Liver (tissue), 8 donors: ENCODE measurements at regions not wholly inside any gene's neighbourhood (a gene's known extent, or its start where the extent isn't known, plus 50 kb on each side); places are given as distances from the start of the nearest gene placed in this dataset.

Experiments used
- DNase-seq: peaks from one replicate; pipeline ENCODE4 v3.0.0-alpha.2; 2017; ENCODE audit warnings: low spot score
- H3K27ac ChIP-seq, 2 donors: one replicate each; pipeline ENCODE4 v1.7.0; 2013; ENCODE audit warnings: inconsistent platforms in 2 of 2, low read length in 2 of 2, control low read depth in 1 of 2, low read depth in 1 of 2, mild to moderate bottlenecking in 1 of 2
- H3K27me3 ChIP-seq, 4 donors: one replicate each; pipeline versions ENCODE4 v1.6.1 to v1.7.0; 2013; ENCODE audit warnings: low read length in 3 of 4, inconsistent platforms in 1 of 4, mild to moderate bottlenecking in 1 of 4, moderate library complexity in 1 of 4; ENCODE audit not compliant: control insufficient read depth in 4 of 4, insufficient read depth in 4 of 4
- H3K36me3 ChIP-seq, 4 donors: one replicate each; pipeline versions ENCODE4 v1.6.1 to v1.7.0; 2013; ENCODE audit warnings: low read length in 3 of 4, mild to moderate bottlenecking in 3 of 4, low read depth in 1 of 4, moderate library complexity in 1 of 4; ENCODE audit not compliant: control insufficient read depth in 4 of 4, insufficient read depth in 3 of 4
- H3K4me1 ChIP-seq, 4 donors: one replicate each; pipeline versions ENCODE4 v1.6.1 to v1.7.0; 2013; ENCODE audit warnings: low read length in 3 of 4, mild to moderate bottlenecking in 3 of 4, moderate library complexity in 1 of 4; ENCODE audit not compliant: control insufficient read depth in 4 of 4, insufficient read depth in 4 of 4
- H3K4me3 ChIP-seq, 3 donors: one replicate each; pipeline versions ENCODE4 v1.6.1 to v1.7.0; 2013; ENCODE audit warnings: low read length in 3 of 3, control low read depth in 1 of 3, low read depth in 1 of 3, mild to moderate bottlenecking in 1 of 3
- H3K9ac ChIP-seq, 2 donors: one replicate each; pipeline ENCODE4 v1.7.0; 2013; ENCODE audit warnings: low read length in 2 of 2, mild to moderate bottlenecking in 2 of 2, moderate library complexity in 2 of 2, control low read depth in 1 of 2, low read depth in 1 of 2
- H3K9me3 ChIP-seq, 4 donors: one replicate each; pipeline versions ENCODE4 v1.6.1 to v1.7.0; 2013; ENCODE audit warnings: low read length in 3 of 4; ENCODE audit not compliant: control insufficient read depth in 4 of 4
- EGR1 ChIP-seq, 2 donors: IDR thresholded peaks; 2 replicates each; pipeline ENCODE4 v1.6.1; 2016 to 2018; ENCODE audit warnings: antibody characterized with exemption in 2 of 2, low read depth in 2 of 2
- FOXA1 ChIP-seq: IDR thresholded peaks from 2 replicates; pipeline ENCODE4 v1.6.1; 2016; ENCODE audit warnings: antibody characterized with exemption
- FOXA2 ChIP-seq: IDR thresholded peaks from 2 replicates; pipeline ENCODE4 v1.6.1; 2016; ENCODE audit warnings: antibody characterized with exemption
- HNF4A ChIP-seq, 2 donors: conservative IDR thresholded peaks; 2 replicates each; pipeline ENCODE4 v1.6.1; 2016; ENCODE audit warnings: antibody characterized with exemption in 2 of 2, mild to moderate bottlenecking in 2 of 2
- HNF4G ChIP-seq: IDR thresholded peaks from 2 replicates; pipeline ENCODE4 v1.6.1; 2016; ENCODE audit warnings: antibody characterized with exemption
- JUND ChIP-seq, 2 donors: IDR thresholded peaks; 2 replicates each; pipeline ENCODE4 v1.6.1; 2016; ENCODE audit warnings: antibody characterized with exemption in 2 of 2
- NR2F2 ChIP-seq: IDR thresholded peaks from 2 replicates; pipeline ENCODE4 v1.6.1; 2016; ENCODE audit warnings: antibody characterized with exemption
- RAD21 ChIP-seq, 2 donors: IDR thresholded peaks; 2 replicates each; pipeline ENCODE4 v1.6.1; 2016; ENCODE audit warnings: antibody characterized with exemption in 2 of 2, mild to moderate bottlenecking in 2 of 2
- RXRA ChIP-seq, 2 donors: IDR thresholded peaks; 2 replicates each; pipeline ENCODE4 v1.6.1; 2017 to 2018; ENCODE audit warnings: antibody characterized with exemption in 2 of 2, mild to moderate bottlenecking in 1 of 2
- SP1 ChIP-seq: IDR thresholded peaks from 2 replicates; pipeline ENCODE4 v1.6.1; 2018; ENCODE audit warnings: antibody characterized with exemption, mild to moderate bottlenecking
- TAF1 ChIP-seq: conservative IDR thresholded peaks from 2 replicates; pipeline ENCODE4 v1.6.1; 2016; ENCODE audit warnings: antibody characterized with exemption, mild to moderate bottlenecking
- YY1 ChIP-seq: IDR thresholded peaks from 2 replicates; pipeline ENCODE4 v1.6.1; 2016; ENCODE audit warnings: antibody characterized with exemption, mild to moderate bottlenecking
- WGBS: extraction: QIAGEN DNeasy Blood & Tissue Kit; methylation state at CpG from one replicate; pipeline ENCODE4 v1.1.7; 2013; 5-methylcytosine and 5-hydroxymethylcytosine counted together
- TF ChIP-seq, protein P1 (sequence below): IDR thresholded peaks from 2 replicates; pipeline ENCODE4 v1.6.1; 2016; ENCODE audit warnings: antibody characterized with exemption
- TF ChIP-seq, protein P2 (sequence below): fragments of 150-350 bp; IDR thresholded peaks from 2 replicates; pipeline ENCODE4 v1.5.1; 2017; ENCODE audit warnings: improper control_type of control experiment, low read depth, low read length; ENCODE audit not compliant: missing input control
- TF ChIP-seq, protein P3 (sequence below): IDR thresholded peaks from 2 replicates; pipeline ENCODE4 v1.6.1; 2016; ENCODE audit warnings: antibody characterized with exemption, mild to moderate bottlenecking
- donor health status: healthy.
- donor health status: healthy.
- donor health status: healthy.
- donor health status: healthy.
- donor health status: healthy.

DNA sequence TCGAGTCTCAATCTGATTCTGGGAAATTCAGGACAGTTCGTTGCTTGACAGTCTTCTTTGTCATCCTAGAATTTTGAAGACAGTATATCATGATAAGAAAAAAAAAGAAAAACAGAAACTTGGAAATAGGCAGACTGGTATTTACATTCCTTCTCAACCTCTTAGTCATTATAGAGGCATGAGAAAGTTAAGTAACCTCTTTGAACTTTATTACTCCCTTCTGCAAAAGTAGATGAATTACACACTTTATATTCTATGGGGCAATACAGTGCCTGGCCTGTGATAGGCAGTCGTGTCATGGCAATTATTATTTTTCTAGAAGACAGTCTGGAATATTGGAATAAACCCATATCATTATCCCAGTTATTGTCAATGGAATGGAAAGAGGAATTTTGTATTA is 828.9 kb downstream of the TLR4 start:
- H3K4me1 ChIP-seq = no peaks in the 10 kb centered on the region
- H3K27me3 ChIP-seq = no peaks in the 10 kb centered on the region
- WGBS = 65% methylated on average over 3 of the region's 3 CpGs
- no peak for TF ChIP-seq NR2F2
- TF ChIP-seq, protein P1, sequence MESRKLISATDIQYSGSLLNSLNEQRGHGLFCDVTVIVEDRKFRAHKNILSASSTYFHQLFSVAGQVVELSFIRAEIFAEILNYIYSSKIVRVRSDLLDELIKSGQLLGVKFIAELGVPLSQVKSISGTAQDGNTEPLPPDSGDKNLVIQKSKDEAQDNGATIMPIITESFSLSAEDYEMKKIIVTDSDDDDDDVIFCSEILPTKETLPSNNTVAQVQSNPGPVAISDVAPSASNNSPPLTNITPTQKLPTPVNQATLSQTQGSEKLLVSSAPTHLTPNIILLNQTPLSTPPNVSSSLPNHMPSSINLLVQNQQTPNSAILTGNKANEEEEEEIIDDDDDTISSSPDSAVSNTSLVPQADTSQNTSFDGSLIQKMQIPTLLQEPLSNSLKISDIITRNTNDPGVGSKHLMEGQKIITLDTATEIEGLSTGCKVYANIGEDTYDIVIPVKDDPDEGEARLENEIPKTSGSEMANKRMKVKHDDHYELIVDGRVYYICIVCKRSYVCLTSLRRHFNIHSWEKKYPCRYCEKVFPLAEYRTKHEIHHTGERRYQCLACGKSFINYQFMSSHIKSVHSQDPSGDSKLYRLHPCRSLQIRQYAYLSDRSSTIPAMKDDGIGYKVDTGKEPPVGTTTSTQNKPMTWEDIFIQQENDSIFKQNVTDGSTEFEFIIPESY = no peak
- no peak for TF ChIP-seq SP1
- no peak for TF ChIP-seq HNF4A (conservative IDR thresholded peaks at IDR 0.05)
- no peak for TF ChIP-seq YY1
- no peak for TF ChIP-seq RAD21 (IDR thresholded peaks at IDR 0.05)
- no peak for TF ChIP-seq JUND (IDR thresholded peaks at IDR 0.05)
- TF ChIP-seq FOXA2 = no peak
- H3K9me3 ChIP-seq = no peaks in the 10 kb centered on the region
- no peaks in the 10 kb centered on the region for H3K36me3 ChIP-seq
- H3K27ac ChIP-seq = no peak overlapping the region
- no peak overlapping the region for H3K4me3 ChIP-seq
- no peak for DNase-seq
- H3K9ac ChIP-seq = no peak overlapping the region

DNA sequence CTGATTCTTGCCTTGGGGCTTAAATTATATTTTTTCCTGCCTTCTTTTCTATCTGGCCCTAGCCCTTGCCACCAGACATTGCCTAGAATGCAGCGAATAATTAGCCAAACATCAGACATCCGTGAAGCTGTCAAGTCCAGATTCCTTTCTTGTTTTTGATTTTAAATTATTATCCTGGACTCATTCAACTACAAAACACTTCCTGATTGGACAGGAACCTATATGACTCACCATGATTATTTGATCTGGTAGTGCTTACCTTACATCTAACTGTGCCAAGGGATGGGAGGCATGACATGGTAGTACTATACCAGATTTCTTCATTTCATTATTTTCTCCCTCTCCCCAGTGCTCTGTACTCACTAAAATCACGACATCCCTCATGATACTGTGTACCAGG is 829.6 kb downstream of the TLR4 start:
- Histone ChIP-seq H3K36me3 (no peaks in the 10 kb centered on the region), H3K4me1 (no peaks in the 10 kb centered on the region), H3K27ac (no peak overlapping the region), H3K9me3 (no peaks in the 10 kb centered on the region), H3K27me3 (no peaks in the 10 kb centered on the region), H3K9ac (no peak overlapping the region), H3K4me3 (no peak overlapping the region)
- 63% methylated on average over 3 of the region's 3 CpGs for WGBS
- no peak for DNase-seq
- no peak for TF ChIP-seq JUND (IDR thresholded peaks at IDR 0.05)
- no peak for TF ChIP-seq RAD21 (IDR thresholded peaks at IDR 0.05)
- TF ChIP-seq, protein P2, sequence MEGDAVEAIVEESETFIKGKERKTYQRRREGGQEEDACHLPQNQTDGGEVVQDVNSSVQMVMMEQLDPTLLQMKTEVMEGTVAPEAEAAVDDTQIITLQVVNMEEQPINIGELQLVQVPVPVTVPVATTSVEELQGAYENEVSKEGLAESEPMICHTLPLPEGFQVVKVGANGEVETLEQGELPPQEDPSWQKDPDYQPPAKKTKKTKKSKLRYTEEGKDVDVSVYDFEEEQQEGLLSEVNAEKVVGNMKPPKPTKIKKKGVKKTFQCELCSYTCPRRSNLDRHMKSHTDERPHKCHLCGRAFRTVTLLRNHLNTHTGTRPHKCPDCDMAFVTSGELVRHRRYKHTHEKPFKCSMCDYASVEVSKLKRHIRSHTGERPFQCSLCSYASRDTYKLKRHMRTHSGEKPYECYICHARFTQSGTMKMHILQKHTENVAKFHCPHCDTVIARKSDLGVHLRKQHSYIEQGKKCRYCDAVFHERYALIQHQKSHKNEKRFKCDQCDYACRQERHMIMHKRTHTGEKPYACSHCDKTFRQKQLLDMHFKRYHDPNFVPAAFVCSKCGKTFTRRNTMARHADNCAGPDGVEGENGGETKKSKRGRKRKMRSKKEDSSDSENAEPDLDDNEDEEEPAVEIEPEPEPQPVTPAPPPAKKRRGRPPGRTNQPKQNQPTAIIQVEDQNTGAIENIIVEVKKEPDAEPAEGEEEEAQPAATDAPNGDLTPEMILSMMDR = no peak
- TF ChIP-seq, protein P3, sequence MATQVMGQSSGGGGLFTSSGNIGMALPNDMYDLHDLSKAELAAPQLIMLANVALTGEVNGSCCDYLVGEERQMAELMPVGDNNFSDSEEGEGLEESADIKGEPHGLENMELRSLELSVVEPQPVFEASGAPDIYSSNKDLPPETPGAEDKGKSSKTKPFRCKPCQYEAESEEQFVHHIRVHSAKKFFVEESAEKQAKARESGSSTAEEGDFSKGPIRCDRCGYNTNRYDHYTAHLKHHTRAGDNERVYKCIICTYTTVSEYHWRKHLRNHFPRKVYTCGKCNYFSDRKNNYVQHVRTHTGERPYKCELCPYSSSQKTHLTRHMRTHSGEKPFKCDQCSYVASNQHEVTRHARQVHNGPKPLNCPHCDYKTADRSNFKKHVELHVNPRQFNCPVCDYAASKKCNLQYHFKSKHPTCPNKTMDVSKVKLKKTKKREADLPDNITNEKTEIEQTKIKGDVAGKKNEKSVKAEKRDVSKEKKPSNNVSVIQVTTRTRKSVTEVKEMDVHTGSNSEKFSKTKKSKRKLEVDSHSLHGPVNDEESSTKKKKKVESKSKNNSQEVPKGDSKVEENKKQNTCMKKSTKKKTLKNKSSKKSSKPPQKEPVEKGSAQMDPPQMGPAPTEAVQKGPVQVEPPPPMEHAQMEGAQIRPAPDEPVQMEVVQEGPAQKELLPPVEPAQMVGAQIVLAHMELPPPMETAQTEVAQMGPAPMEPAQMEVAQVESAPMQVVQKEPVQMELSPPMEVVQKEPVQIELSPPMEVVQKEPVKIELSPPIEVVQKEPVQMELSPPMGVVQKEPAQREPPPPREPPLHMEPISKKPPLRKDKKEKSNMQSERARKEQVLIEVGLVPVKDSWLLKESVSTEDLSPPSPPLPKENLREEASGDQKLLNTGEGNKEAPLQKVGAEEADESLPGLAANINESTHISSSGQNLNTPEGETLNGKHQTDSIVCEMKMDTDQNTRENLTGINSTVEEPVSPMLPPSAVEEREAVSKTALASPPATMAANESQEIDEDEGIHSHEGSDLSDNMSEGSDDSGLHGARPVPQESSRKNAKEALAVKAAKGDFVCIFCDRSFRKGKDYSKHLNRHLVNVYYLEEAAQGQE = no peak
- TF ChIP-seq FOXA2 = no peak
- TF ChIP-seq RXRA (IDR thresholded peaks at IDR 0.05) = no peak
- no peak for TF ChIP-seq EGR1 (IDR thresholded peaks at IDR 0.05; ENCODE audit: low read depth in 2 of 2)
- no peak for TF ChIP-seq SP1
- no peak for TF ChIP-seq HNF4G
- no peak for TF ChIP-seq TAF1
- TF ChIP-seq FOXA1 = no peak
